Neuronal stem cell (in vitro differentiated cells): ENCODE measurements at regions not wholly inside any gene's neighbourhood (a gene's known extent, or its start where the extent isn't known, plus 50 kb on each side); places are given as distances from the start of the nearest gene placed in this dataset.
"Not testable (repeated sequence)": the region's sequence is repeated elsewhere in the genome, so short reads cannot be mapped to it uniquely, and the experiment has no call there.

ENCODE experiments used
- DNase-seq: peaks from one replicate; pipeline ENCODE4 v3.0.0-alpha.2; 2013; ENCODE audit warnings: low spot score
- H2AFZ ChIP-seq: one replicate; pipeline ENCODE4 v1.6.1; 2013; ENCODE audit warnings: mild to moderate bottlenecking, low read length, inconsistent platforms
- H2AK5ac ChIP-seq: 2 replicates; pipeline ENCODE4 v1.6.1; 2013; ENCODE audit warnings: low read depth, mild to moderate bottlenecking, inconsistent platforms, low read length, moderate library complexity, mixed read lengths
- H2BK120ac ChIP-seq: 2 replicates; pipeline ENCODE4 v1.6.1; 2013; ENCODE audit warnings: low read depth, mild to moderate bottlenecking, inconsistent platforms, low read length, moderate library complexity, mixed read lengths
- H2BK12ac ChIP-seq: one replicate; pipeline ENCODE4 v1.6.1; 2013; ENCODE audit warnings: low read length, inconsistent platforms
- H2BK15ac ChIP-seq: 2 replicates; pipeline ENCODE4 v1.6.1; 2013; ENCODE audit warnings: mild to moderate bottlenecking, low read length, inconsistent platforms, mixed read lengths
- H2BK5ac ChIP-seq: one replicate; pipeline ENCODE4 v1.6.1; 2013; ENCODE audit warnings: inconsistent platforms, mild to moderate bottlenecking, low read length, moderate library complexity
- H3K14ac ChIP-seq: one replicate; pipeline ENCODE4 v1.6.1; 2013; ENCODE audit warnings: low read length, inconsistent platforms
- H3K18ac ChIP-seq: 2 replicates; pipeline ENCODE4 v1.6.1; 2013; ENCODE audit warnings: low read length, inconsistent platforms
- H3K23ac ChIP-seq: 2 replicates; pipeline ENCODE4 v1.6.1; 2013; ENCODE audit warnings: low read depth, mild to moderate bottlenecking, mixed read lengths, low read length, inconsistent platforms; ENCODE audit not compliant: poor library complexity
- H3K27ac ChIP-seq: replicated peaks from 3 replicates; pipeline ENCODE4 v1.5.1; 2013; ENCODE audit warnings: low read length, inconsistent platforms
- H3K27me3 ChIP-seq, 3 experiments: 2 replicates each; pipeline ENCODE4 v1.6.1; 2013; ENCODE audit warnings: low read length in 3 of 3, mild to moderate bottlenecking in 2 of 3, inconsistent platforms in 1 of 3, low read depth in 1 of 3, mixed read lengths in 1 of 3, moderate library complexity in 1 of 3; ENCODE audit not compliant: control insufficient read depth in 3 of 3, insufficient read depth in 3 of 3
- H3K36me3 ChIP-seq, 2 donors: replicated peaks in 1 of 2; 2 replicates each; pipeline ENCODE4 v1.6.1; 2013; ENCODE audit warnings: low read length in 2 of 2; ENCODE audit not compliant: control insufficient read depth in 2 of 2, insufficient read depth in 2 of 2
- H3K4ac ChIP-seq: 2 replicates; pipeline ENCODE4 v1.6.1; 2013; ENCODE audit warnings: inconsistent platforms, mild to moderate bottlenecking, low read length, moderate library complexity
- H3K4me1 ChIP-seq, 2 donors: 1 replicate in 1 of 2; 2 replicates in 1 of 2; pipeline ENCODE4 v1.6.1; 2013; ENCODE audit warnings: low read length in 2 of 2, low read depth in 1 of 2; ENCODE audit not compliant: control insufficient read depth in 2 of 2, insufficient read depth in 1 of 2
- H3K4me2 ChIP-seq: one replicate; pipeline ENCODE4 v1.6.1; 2013; ENCODE audit warnings: mild to moderate bottlenecking, low read length, inconsistent platforms; ENCODE audit not compliant: insufficient read depth, poor library complexity, severe bottlenecking
- H3K4me3 ChIP-seq, 2 donors: 2 replicates each; pipeline ENCODE4 v1.5.1; 2013; ENCODE audit warnings: low read length in 2 of 2, mild to moderate bottlenecking in 2 of 2, inconsistent platforms in 1 of 2, moderate library complexity in 1 of 2
- H3K79me1 ChIP-seq: one replicate; pipeline ENCODE4 v1.6.1; 2013; ENCODE audit warnings: low read depth, mild to moderate bottlenecking, inconsistent platforms, low read length, moderate library complexity
- H3K9ac ChIP-seq: one replicate; pipeline ENCODE4 v1.6.1; 2013; ENCODE audit warnings: mild to moderate bottlenecking, low read depth, low read length, inconsistent platforms; ENCODE audit not compliant: poor library complexity
- H3K9me3 ChIP-seq, 2 donors: replicated peaks in 1 of 2; 2 replicates each; pipeline versions ENCODE3 to v1.6.1; 2013; ENCODE audit warnings: low read length in 2 of 2, mild to moderate bottlenecking in 2 of 2, inconsistent platforms in 1 of 2, low read depth in 1 of 2, mixed read lengths in 1 of 2, moderate library complexity in 1 of 2; ENCODE audit not compliant: control insufficient read depth in 2 of 2, insufficient read depth in 1 of 2
- H4K8ac ChIP-seq: one replicate; pipeline ENCODE4 v1.6.1; 2013; ENCODE audit warnings: low read depth, mild to moderate bottlenecking, inconsistent platforms, low read length, moderate library complexity
- H4K91ac ChIP-seq: one replicate; pipeline ENCODE4 v1.6.1; 2013; ENCODE audit warnings: low read length, low read depth, mild to moderate bottlenecking, inconsistent platforms; ENCODE audit not compliant: poor library complexity
- WGBS, 2 donors: extraction: QIAGEN DNeasy Blood & Tissue Kit; methylation state at CpG; one replicate each; pipeline ENCODE4 v1.1.7; 2013; ENCODE audit warnings: missing lambda C conversion rate in 2 of 2, mixed read lengths in 1 of 2; ENCODE audit not compliant: insufficient read length in 2 of 2, insufficient replicate concordance in 1 of 2; ENCODE audit errors: extremely low coverage in 2 of 2; 5-methylcytosine and 5-hydroxymethylcytosine counted together

DNA sequence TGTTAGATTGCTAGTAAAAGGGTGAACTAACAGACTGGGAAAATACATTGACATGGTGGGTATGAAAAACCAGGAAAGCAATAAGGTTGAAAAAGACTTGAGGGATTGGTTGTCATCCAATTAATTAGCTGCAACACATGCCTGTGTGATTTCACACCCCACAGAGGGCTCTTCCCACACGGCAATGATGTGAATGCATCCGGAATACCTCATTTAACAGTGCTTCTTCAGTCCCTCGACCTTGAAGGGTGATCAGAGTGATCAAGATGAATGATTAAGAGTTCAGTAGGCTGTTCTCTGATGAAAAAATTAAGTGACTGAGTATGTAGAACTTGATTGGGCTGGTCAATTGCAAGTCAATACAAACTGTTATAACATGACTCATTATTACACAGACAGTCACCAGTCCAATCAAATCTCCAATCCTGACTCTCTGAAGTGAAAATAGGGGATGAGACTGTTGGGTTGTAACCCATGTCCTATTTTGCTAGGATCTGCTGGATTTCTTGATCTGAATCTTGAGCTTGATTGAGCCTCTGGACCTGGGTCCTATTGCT lies 924.9 kb upstream of the FAM98A start:
- Histone ChIP-seq H2BK5ac (no peak overlapping the region), H3K4me2 (no peak overlapping the region), H2AK5ac (no peak overlapping the region), H2BK15ac (no peak overlapping the region), H3K27me3 (no peaks in the 10 kb centered on the region), H3K9ac (no peak overlapping the region), H3K36me3 (no peaks in the 10 kb centered on the region), H4K8ac (no peak overlapping the region), H3K18ac (no peak overlapping the region), H3K9me3 (peaks cover 0 to 2% of the 10 kb centered on the region in 2 donors), H3K4ac (no peak overlapping the region), H4K91ac (no peak overlapping the region), H2BK12ac (no peak overlapping the region), H3K4me3 (no peak overlapping the region), H3K4me1 (no peaks in the 10 kb centered on the region), H3K79me1 (no peaks in the 10 kb centered on the region), H3K23ac (no peak overlapping the region), H2BK120ac (no peak overlapping the region), H3K14ac (no peak overlapping the region), H3K27ac (no peak overlapping the region), H2AFZ (no peak overlapping the region)
- no peak for DNase-seq
- WGBS, 2 donors: no CpG with 5 or more reads among the region's 3 CpGs

DNA sequence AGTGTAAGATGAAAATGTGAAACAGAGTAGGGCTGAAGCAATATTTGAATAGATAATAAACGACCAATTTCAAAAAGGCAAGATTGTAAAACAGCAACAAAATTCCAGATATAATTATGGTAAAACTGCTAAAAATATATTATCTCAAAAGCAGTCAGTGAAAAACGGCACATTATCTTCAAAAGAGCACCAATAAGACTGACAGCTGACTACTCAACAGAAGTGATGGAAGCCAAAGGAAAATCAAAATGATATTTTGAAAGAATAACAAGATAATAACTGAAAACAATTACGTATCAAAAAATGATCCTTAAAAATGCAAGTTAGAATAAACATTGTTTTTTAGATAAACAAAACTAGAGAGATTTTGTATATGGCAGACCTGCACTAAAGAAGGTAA lies 920.6 kb upstream of the FAM98A start:
- Histone ChIP-seq H2AFZ (no peak overlapping the region), H3K9me3 (peaks cover 0 to 2% of the 10 kb centered on the region in 2 donors), H3K4me3 (no peak overlapping the region), H3K79me1 (no peaks in the 10 kb centered on the region), H4K91ac (no peak overlapping the region), H3K27me3 (no peaks in the 10 kb centered on the region), H3K23ac (no peak overlapping the region), H3K36me3 (no peaks in the 10 kb centered on the region), H2BK12ac (no peak overlapping the region), H3K4me2 (no peak overlapping the region), H2BK15ac (no peak overlapping the region), H3K4me1 (no peaks in the 10 kb centered on the region), H3K9ac (no peak overlapping the region), H3K27ac (no peak overlapping the region), H2BK120ac (no peak overlapping the region), H3K18ac (no peak overlapping the region), H3K14ac (no peak overlapping the region), H2AK5ac (no peak overlapping the region), H4K8ac (no peak overlapping the region), H2BK5ac (no peak overlapping the region), H3K4ac (no peak overlapping the region)
- WGBS, 2 donors: no CpG with 5 or more reads among the region's 3 CpGs
- DNase-seq: no peak

DNA sequence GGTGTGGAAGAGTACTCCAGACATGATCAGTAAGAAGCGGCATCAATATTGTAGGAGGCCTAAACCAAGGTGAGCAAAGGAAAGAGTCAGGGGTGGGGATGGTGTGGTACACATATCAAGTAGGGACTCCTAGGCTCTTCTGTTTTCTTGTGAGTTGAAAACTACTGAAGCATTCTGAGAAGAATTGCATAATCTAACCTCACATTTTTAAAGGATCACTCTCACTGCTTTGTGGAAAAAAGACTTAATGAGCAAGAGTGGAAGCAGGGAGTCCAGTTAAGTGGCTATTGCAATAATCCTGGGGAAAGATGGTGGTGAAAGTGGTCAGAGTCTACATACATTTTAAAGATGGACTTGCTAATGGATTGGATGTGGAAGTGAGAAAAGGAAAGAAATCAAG lies 899.5 kb upstream of the FAM98A start:
- H3K9me3 ChIP-seq: no peaks in the 10 kb centered on the region
- no CpG with 5 or more reads among the region's 1 CpG for WGBS, 2 donors
- no peaks in the 10 kb centered on the region for H3K27me3 ChIP-seq
- no peak overlapping the region for H2BK15ac ChIP-seq
- no peak overlapping the region for H4K91ac ChIP-seq
- H3K4ac ChIP-seq: no peak overlapping the region
- H3K4me1 ChIP-seq: no peaks in the 10 kb centered on the region
- H3K9ac ChIP-seq: no peak overlapping the region
- H3K4me2 ChIP-seq: no peak overlapping the region
- H2BK5ac ChIP-seq: no peak overlapping the region
- H2BK12ac ChIP-seq: no peak overlapping the region
- H3K4me3 ChIP-seq: no peak overlapping the region
- H3K36me3 ChIP-seq: no peaks in the 10 kb centered on the region
- no peak overlapping the region for H3K27ac ChIP-seq
- H2AK5ac ChIP-seq: no peak overlapping the region
- DNase-seq: no peak
- H3K14ac ChIP-seq: no peak overlapping the region
- H4K8ac ChIP-seq: no peak overlapping the region
- H2BK120ac ChIP-seq: no peak overlapping the region
- no peak overlapping the region for H2AFZ ChIP-seq
- H3K23ac ChIP-seq: no peak overlapping the region
- no peaks in the 10 kb centered on the region for H3K79me1 ChIP-seq
- H3K18ac ChIP-seq: no peak overlapping the region

DNA sequence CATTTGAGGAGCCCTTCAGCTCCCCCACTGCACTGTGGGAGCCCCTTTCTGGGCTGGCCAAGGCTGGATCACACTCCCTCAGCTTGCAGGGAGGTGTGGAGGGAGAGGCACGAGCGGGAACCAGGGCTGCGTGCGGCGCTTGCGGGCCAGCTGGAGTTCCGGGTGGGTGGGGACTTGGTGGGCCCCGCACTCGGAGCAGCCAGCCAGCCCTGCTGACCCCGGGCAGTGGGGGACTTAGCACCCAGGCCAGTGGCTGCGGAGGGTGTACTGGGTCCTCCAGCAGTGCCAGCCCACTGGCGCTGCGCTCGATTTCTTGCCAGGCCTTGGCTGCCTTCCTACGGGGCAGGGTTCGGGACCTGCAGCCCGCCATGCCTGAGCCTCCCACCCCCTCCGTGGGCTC lies 895.1 kb upstream of the FAM98A start:
- not testable (repeated sequence) for H4K8ac ChIP-seq, H3K27ac ChIP-seq, H2AFZ ChIP-seq, H3K79me1 ChIP-seq, H3K36me3 ChIP-seq, H4K91ac ChIP-seq, H3K9ac ChIP-seq, H2BK12ac ChIP-seq, H3K18ac ChIP-seq, H3K4ac ChIP-seq, H3K4me2 ChIP-seq, DNase-seq, H2BK15ac ChIP-seq, H3K4me3 ChIP-seq, H3K4me1 ChIP-seq, H3K14ac ChIP-seq, H2BK5ac ChIP-seq, H2BK120ac ChIP-seq, H3K9me3 ChIP-seq, H3K23ac ChIP-seq, H2AK5ac ChIP-seq, H3K27me3 ChIP-seq
- no CpG with 5 or more reads among the region's 18 CpGs for WGBS, 2 donors
